ENCODE measurements at regions not wholly inside any gene's neighbourhood (a gene's known extent, or its start where the extent isn't known, plus 50 kb on each side); places are given as distances from the start of the nearest gene placed in this dataset.

DNA sequence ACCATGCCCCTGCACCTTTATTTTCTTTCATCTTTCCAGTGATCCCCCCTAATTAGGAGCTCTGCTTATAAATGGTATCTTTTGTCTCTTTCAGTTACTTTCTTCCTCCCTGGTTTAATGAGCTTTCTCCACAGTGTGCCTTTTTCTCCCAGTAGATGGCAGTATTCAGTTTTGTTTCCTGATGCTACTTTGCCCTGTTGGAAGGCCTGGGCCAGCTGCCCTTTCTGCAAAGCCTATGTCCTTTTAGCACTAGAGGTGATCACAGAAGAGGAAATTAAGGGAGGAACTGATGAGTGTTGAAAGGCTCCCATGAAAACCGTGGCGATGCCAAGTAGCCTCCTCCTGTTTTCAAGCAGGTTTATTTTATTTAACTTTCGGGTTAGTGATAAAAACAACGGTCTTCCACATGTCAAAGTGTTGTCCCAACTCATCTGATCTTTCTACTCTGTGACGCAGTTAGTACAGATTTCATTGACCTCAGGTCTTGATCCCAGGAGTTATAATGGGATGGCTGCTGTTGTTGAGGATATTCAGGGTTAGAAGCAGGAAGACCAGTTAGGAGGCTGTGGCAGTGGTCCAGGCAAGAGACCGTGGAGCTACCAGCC lies 184.2 kb upstream of the BMP2 start:
- Histone ChIP-seq H3K27ac (ENCODE audit: insufficient read length, low read depth, low read length) (no peak overlapping the region), H2AK5ac (ENCODE audit: insufficient read length, low read length) (no peak overlapping the region), H3K9ac (ENCODE audit: extremely low read depth, insufficient read length, low read length) (no peak overlapping the region), H2BK5ac (ENCODE audit: insufficient read length, low read length) (no peak overlapping the region), H4K8ac (replicated peaks; ENCODE audit: insufficient read length, low read depth, low read length) (no peak overlapping the region), H2BK120ac (ENCODE audit: low read depth, low read length, poor library complexity, severe bottlenecking) (no peak overlapping the region), H2BK12ac (ENCODE audit: insufficient read length, low read depth, low read length) (no peak overlapping the region), H4K91ac (ENCODE audit: insufficient read length, low read depth, low read length) (no peak overlapping the region), H4K20me1 (ENCODE audit: control insufficient read depth, insufficient read depth, insufficient read length) (no peaks in the 10 kb centered on the region), H4K5ac (ENCODE audit: insufficient read length, low read depth, low read length) (no peak overlapping the region), H3K79me2 (ENCODE audit: insufficient read depth, low read length) (no peaks in the 10 kb centered on the region), H2AFZ (ENCODE audit: low read length) (no peak overlapping the region), H3K9me3 (ENCODE audit: control insufficient read depth, low read depth, low read length) (no peaks in the 10 kb centered on the region), H3K23me2 (ENCODE audit: insufficient read length, low read depth, low read length, poor library complexity, severe bottlenecking) (no peaks in the 10 kb centered on the region), H2BK20ac (ENCODE audit: low read depth, low read length, poor library complexity, severe bottlenecking) (no peak overlapping the region), H3K56ac (ENCODE audit: insufficient read length, low read depth, low read length) (no peak overlapping the region), H3T11ph (ENCODE audit: low read length) (no peak overlapping the region), H3K14ac (ENCODE audit: insufficient read depth, low read length) (no peak overlapping the region), H3K18ac (ENCODE audit: insufficient read length, low read depth, low read length) (no peak overlapping the region), H2BK15ac (ENCODE audit: low read depth, low read length) (no peak overlapping the region), H3K23ac (ENCODE audit: insufficient read length, low read depth, low read length) (no peak overlapping the region), H3K79me1 (ENCODE audit: insufficient read depth, low read depth, low read length, poor library complexity, severe bottlenecking) (no peaks in the 10 kb centered on the region), H3K4ac (ENCODE audit: low read depth, low read length) (no peak overlapping the region), H3K4me1 (ENCODE audit: insufficient read depth, low read length) (no peaks in the 10 kb centered on the region), H3K27me3 (ENCODE audit: insufficient read depth, low read length) (no peaks in the 10 kb centered on the region), H3K4me2 (ENCODE audit: insufficient read depth, insufficient read length, low read length) (no peak overlapping the region)
- peaks cover 6 to 7% of the 10 kb centered on the region in 2 experiments; a peak in 2 of 4 replicates for H3K4me1 Mint-ChIP-seq
- H3K27me3 Mint-ChIP-seq (ENCODE audit: low read depth) = no peaks in the 10 kb centered on the region; the same call in 1 of the 2 replicates
- no peak overlapping the region; a peak in 1 of 7 replicates for H3K27ac Mint-ChIP-seq
- no peaks in the 10 kb centered on the region for H3K9me3 Mint-ChIP-seq
- no peaks in the 10 kb centered on the region for H3K36me3 Mint-ChIP-seq (ENCODE audit: insufficient read depth in 1 of 3, low read depth in 3 of 3)
- no CpG with 5 or more reads among the region's 6 CpGs for WGBS (ENCODE audit: extremely low coverage, insufficient read length, low lambda C conversion rate)
- TF ChIP-seq, protein P1, sequence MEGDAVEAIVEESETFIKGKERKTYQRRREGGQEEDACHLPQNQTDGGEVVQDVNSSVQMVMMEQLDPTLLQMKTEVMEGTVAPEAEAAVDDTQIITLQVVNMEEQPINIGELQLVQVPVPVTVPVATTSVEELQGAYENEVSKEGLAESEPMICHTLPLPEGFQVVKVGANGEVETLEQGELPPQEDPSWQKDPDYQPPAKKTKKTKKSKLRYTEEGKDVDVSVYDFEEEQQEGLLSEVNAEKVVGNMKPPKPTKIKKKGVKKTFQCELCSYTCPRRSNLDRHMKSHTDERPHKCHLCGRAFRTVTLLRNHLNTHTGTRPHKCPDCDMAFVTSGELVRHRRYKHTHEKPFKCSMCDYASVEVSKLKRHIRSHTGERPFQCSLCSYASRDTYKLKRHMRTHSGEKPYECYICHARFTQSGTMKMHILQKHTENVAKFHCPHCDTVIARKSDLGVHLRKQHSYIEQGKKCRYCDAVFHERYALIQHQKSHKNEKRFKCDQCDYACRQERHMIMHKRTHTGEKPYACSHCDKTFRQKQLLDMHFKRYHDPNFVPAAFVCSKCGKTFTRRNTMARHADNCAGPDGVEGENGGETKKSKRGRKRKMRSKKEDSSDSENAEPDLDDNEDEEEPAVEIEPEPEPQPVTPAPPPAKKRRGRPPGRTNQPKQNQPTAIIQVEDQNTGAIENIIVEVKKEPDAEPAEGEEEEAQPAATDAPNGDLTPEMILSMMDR (conservative IDR thresholded peaks at IDR 0.05) = peak; percentile 84
- no peak overlapping the region for H3K4me3 Mint-ChIP-seq
- DNase-seq = peak; percentile 56

Data from H9 (cell line).